B cell (primary cell): ENCODE measurements at regions not wholly inside any gene's neighbourhood (a gene's known extent, or its start where the extent isn't known, plus 50 kb on each side); places are given as distances from the start of the nearest gene placed in this dataset.

Experiments used
- ATAC-seq: fragments of 200-7000 bp; cut with Tn5 transposase; one replicate; pipeline ENCODE4 v1.10.0; 2021; ENCODE audit warnings: low read depth, mild to moderate bottlenecking, moderate number of reproducible peaks, moderate library complexity
- CTCF ChIA-PET: fragments of 350-600 bp; sonication (Branson Sonifier 250); formaldehyde crosslinking; loops from one replicate; lab custom pipeline; 2021; ENCODE audit warnings: antibody characterized with exemption, inconsistent platforms; lab: Charles Lee
- POLR2A ChIA-PET: fragments of 350-600 bp; sonication (Branson Sonifier 250); formaldehyde crosslinking; loops from one replicate; lab custom pipeline; 2021; ENCODE audit warnings: antibody characterized with exemption; lab: Charles Lee
- DNase-seq: peaks from one replicate; pipeline ENCODE4 v3.0.0; 2013
- H2AFZ ChIP-seq: 2 replicates; pipeline ENCODE4 v1.6.1; 2012; ENCODE audit warnings: mild to moderate bottlenecking, low read depth, low read length; ENCODE audit not compliant: insufficient read depth, poor library complexity, severe bottlenecking
- H3K27ac ChIP-seq, 2 donors: 1 replicate in 1 of 2; 2 replicates in 1 of 2; pipeline ENCODE4 v1.5.1; 2012 to 2013; ENCODE audit warnings: low read length in 2 of 2, mild to moderate bottlenecking in 2 of 2, moderate library complexity in 1 of 2
- H3K27me3 ChIP-seq, 4 experiments: fragments of 200-600 bp in 1 of 4; sonication (generic) in 1 of 4; replicated peaks in 1 of 4; 1 replicate in 2 of 4; 2 replicates in 2 of 4; pipeline versions ENCODE4 v1.6.1 to v1.7.0; 2013 to 2016; ENCODE audit warnings: low read length in 3 of 4, mild to moderate bottlenecking in 2 of 4, mixed read lengths in 1 of 4, moderate library complexity in 1 of 4; ENCODE audit not compliant: insufficient read depth in 4 of 4, control insufficient read depth in 3 of 4; ENCODE audit errors: control extremely low read depth in 1 of 4
- H3K36me3 ChIP-seq, 2 experiments: replicated peaks in 1 of 2; 1 replicate in 1 of 2; 2 replicates in 1 of 2; pipeline versions ENCODE4 v1.6.1 to v1.7.1; 2013; ENCODE audit warnings: low read length in 1 of 2; ENCODE audit not compliant: insufficient read depth in 2 of 2, control insufficient read depth in 1 of 2; ENCODE audit errors: control extremely low read depth in 1 of 2, extremely low read depth in 1 of 2
- H3K4me1 ChIP-seq, 2 donors: fragments of 200-600 bp in 1 of 2; sonication (generic) in 1 of 2; 1 replicate in 1 of 2; 2 replicates in 1 of 2; pipeline versions ENCODE4 v1.5.1 to v1.6.1; 2013 to 2017; ENCODE audit warnings: low read length in 2 of 2; ENCODE audit not compliant: control insufficient read depth in 2 of 2, insufficient read depth in 2 of 2
- H3K4me2 ChIP-seq: replicated peaks from 2 replicates; pipeline ENCODE3; 2012; ENCODE audit warnings: mild to moderate bottlenecking, low read depth, low read length; ENCODE audit not compliant: poor library complexity, severe bottlenecking
- H3K4me3 ChIP-seq, 5 experiments: fragments of 200-600 bp in 1 of 5; sonication (generic) in 1 of 5; 1 replicate in 3 of 5; 2 replicates in 2 of 5; pipeline versions ENCODE4 v1.5.1 to v1.7.0; 2011 to 2016; ENCODE audit warnings: low read length in 4 of 5, mild to moderate bottlenecking in 4 of 5, low read depth in 2 of 5, control low read depth in 1 of 5, moderate library complexity in 1 of 5; ENCODE audit not compliant: insufficient read depth in 1 of 5; ENCODE audit errors: control extremely low read depth in 1 of 5, extremely low read depth in 1 of 5
- H3K79me2 ChIP-seq: fragments of 200-600 bp; sonication (generic); one replicate; pipeline ENCODE4 v1.6.0; 2016; ENCODE audit warnings: low read length; ENCODE audit not compliant: control insufficient read depth, insufficient read depth
- H3K9ac ChIP-seq: fragments of 200-600 bp; sonication (generic); 2 replicates; pipeline ENCODE4 v1.6.1; 2017; ENCODE audit warnings: mild to moderate bottlenecking, low read length, moderate library complexity
- H3K9me3 ChIP-seq, 3 donors: one replicate each; pipeline versions ENCODE4 v1.6.1 to v1.7.1; 2013; ENCODE audit warnings: low read length in 2 of 3; ENCODE audit not compliant: control insufficient read depth in 2 of 3, insufficient read depth in 1 of 3; ENCODE audit errors: control extremely low read depth in 1 of 3
- H4K20me1 ChIP-seq: 2 replicates; pipeline ENCODE4 v1.6.0; 2012; ENCODE audit warnings: mild to moderate bottlenecking, low read length; ENCODE audit not compliant: insufficient read depth, control insufficient read depth, poor library complexity, severe bottlenecking
- H3K27ac Mint-ChIP-seq: one replicate; pipeline ENCODE4 v1.8.0; 2021; ENCODE audit warnings: mixed read lengths
- H3K27me3 Mint-ChIP-seq: one replicate; pipeline ENCODE4 v1.8.0; 2021; ENCODE audit warnings: mixed read lengths
- H3K4me1 Mint-ChIP-seq: one replicate; pipeline ENCODE4 v1.8.0; 2021; ENCODE audit warnings: mixed read lengths
- H3K4me3 Mint-ChIP-seq: one replicate; pipeline ENCODE4 v1.8.0; 2021; ENCODE audit warnings: mixed read lengths
- H3K9me3 Mint-ChIP-seq: one replicate; pipeline ENCODE4 v1.8.0; 2022; ENCODE audit warnings: mixed read lengths; ENCODE audit not compliant: insufficient read depth
- EZH2 ChIP-seq: IDR thresholded peaks from 2 replicates; pipeline ENCODE4 v1.6.1; 2012; ENCODE audit warnings: borderline replicate concordance, low read depth, mild to moderate bottlenecking, moderate library complexity, low read length; ENCODE audit not compliant: insufficient read depth, poor library complexity, severe bottlenecking
- WGBS: methylation state at CpG from one replicate; pipeline ENCODE4 v1.1.5; 2013; ENCODE audit warnings: missing lambda C conversion rate; ENCODE audit not compliant: insufficient coverage; 5-methylcytosine and 5-hydroxymethylcytosine counted together
- intact Hi-C: fragments of 100-400 bp; cut with micrococcal nuclease; formaldehyde crosslinking; loops from one replicate; pipeline ENCODE4 v1.10.0; 2022
- TF ChIP-seq, protein P1 (sequence below): fragments of 200-600 bp; IDR thresholded peaks from one replicate; pipeline ENCODE4 v1.8.0; 2022; ENCODE audit warnings: antibody characterized with exemption, mild to moderate bottlenecking

DNA sequence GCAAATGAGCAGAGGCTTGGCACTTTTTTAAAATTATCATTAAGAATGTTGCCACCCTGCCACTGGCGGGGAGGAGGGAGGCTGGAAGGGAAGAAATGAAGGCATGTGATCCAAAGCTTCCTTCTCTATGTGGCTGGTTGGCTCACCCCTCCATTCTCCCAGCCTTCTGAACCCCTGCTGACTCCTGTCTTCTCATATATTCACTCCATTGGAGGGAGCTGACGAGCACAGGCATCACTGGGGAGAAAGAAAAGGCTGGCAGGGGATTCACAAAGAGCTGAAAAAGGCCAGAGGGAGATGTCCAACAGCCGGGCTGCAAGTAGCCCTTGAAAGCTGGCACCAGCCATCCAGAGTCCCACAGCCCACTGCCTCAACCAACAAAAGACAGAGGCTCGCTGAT lies 495.6 kb downstream of the BCOR start:
- no peaks in the 10 kb centered on the region for H3K4me1 Mint-ChIP-seq

DNA sequence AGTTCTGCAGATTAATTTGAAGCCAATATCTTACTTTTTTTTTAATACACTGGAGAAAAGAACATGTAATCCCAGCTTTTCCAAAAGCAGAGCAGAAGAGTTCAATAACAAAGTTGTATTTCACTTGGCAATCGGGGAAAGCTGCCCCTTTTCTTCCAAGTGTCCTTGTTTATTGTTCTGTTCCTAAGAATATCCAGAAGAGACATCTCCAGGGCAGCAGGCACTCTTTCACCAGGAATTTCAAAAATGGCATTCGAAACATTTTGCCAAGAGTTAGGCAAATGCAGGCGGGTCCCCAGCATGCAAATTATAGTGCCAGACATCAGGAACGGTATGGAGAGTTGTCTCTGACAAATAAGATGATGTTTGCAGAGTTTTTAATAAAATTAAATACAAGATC lies 494.5 kb downstream of the BCOR start:
- POLR2A ChIA-PET: no interaction called here
- Mint-ChIP-seq H3K4me3 (no peak overlapping the region), H3K27me3 (peaks cover 12% of the 10 kb centered on the region), H3K4me1 (no peaks in the 10 kb centered on the region), H3K9me3 (no peaks in the 10 kb centered on the region), H3K27ac (no peak overlapping the region)
- no peaks in the 10 kb centered on the region for H4K20me1 ChIP-seq
- no peak for TF ChIP-seq EZH2
- TF ChIP-seq, protein P1, sequence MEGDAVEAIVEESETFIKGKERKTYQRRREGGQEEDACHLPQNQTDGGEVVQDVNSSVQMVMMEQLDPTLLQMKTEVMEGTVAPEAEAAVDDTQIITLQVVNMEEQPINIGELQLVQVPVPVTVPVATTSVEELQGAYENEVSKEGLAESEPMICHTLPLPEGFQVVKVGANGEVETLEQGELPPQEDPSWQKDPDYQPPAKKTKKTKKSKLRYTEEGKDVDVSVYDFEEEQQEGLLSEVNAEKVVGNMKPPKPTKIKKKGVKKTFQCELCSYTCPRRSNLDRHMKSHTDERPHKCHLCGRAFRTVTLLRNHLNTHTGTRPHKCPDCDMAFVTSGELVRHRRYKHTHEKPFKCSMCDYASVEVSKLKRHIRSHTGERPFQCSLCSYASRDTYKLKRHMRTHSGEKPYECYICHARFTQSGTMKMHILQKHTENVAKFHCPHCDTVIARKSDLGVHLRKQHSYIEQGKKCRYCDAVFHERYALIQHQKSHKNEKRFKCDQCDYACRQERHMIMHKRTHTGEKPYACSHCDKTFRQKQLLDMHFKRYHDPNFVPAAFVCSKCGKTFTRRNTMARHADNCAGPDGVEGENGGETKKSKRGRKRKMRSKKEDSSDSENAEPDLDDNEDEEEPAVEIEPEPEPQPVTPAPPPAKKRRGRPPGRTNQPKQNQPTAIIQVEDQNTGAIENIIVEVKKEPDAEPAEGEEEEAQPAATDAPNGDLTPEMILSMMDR: no peak
- no peak overlapping the region for H3K4me2 ChIP-seq
- CTCF ChIA-PET: no interaction called here
- peaks cover 0 to 2% (median 0%) of the 10 kb centered on the region in 4 experiments for H3K27me3 ChIP-seq
- intact Hi-C loops: loop anchor here (5.0 kb wide), 1 partner anchor 99 kb away; no protein-coding TSS in a partner anchor
- ATAC-seq (no peak), DNase-seq (no peak)
- no peaks in the 10 kb centered on the region for H3K36me3 ChIP-seq
- H3K9ac ChIP-seq: no peak overlapping the region
- no peak overlapping the region for H3K4me3 ChIP-seq
- peaks cover 0 to 3% (median 0%) of the 10 kb centered on the region in 3 donors for H3K9me3 ChIP-seq
- no peak overlapping the region for H3K27ac ChIP-seq
- WGBS: 75% methylated on average over 1 of the region's 4 CpGs
- H3K79me2 ChIP-seq: no peaks in the 10 kb centered on the region
- H3K4me1 ChIP-seq: no peaks in the 10 kb centered on the region
- H2AFZ ChIP-seq: no peak overlapping the region

More for the DNA sequence above, 495.6 kb downstream of the BCOR start:
- Histone ChIP-seq H2AFZ (no peak overlapping the region), H3K27me3 (peaks cover 0 to 2% (median 0%) of the 10 kb centered on the region in 4 experiments), H3K4me2 (no peak overlapping the region), H3K4me1 (no peaks in the 10 kb centered on the region), H3K79me2 (no peaks in the 10 kb centered on the region), H3K36me3 (no peaks in the 10 kb centered on the region), H3K9ac (no peak overlapping the region), H3K9me3 (peaks cover 0 to 3% (median 0%) of the 10 kb centered on the region in 3 donors), H3K27ac (no peak overlapping the region), H3K4me3 (no peak overlapping the region), H4K20me1 (no peaks in the 10 kb centered on the region)
- DNase-seq: no peak
- H3K27ac Mint-ChIP-seq: no peak overlapping the region
- ATAC-seq: no peak
- no CpG with 5 or more reads among the region's 4 CpGs for WGBS
- CTCF ChIA-PET: no interaction called here
- no peak for TF ChIP-seq EZH2
- TF ChIP-seq, protein P1: no peak
- no peaks in the 10 kb centered on the region for H3K9me3 Mint-ChIP-seq
- H3K27me3 Mint-ChIP-seq: peaks cover 8% of the 10 kb centered on the region
- intact Hi-C loops: loop anchor here (5.0 kb wide), 1 partner anchor 100 kb away; no protein-coding TSS in a partner anchor
- POLR2A ChIA-PET: no interaction called here
- no peak overlapping the region for H3K4me3 Mint-ChIP-seq
